IMR-90 (cell line): ENCODE measurements at regions not wholly inside any gene's neighbourhood (a gene's known extent, or its start where the extent isn't known, plus 50 kb on each side); places are given as distances from the start of the nearest gene placed in this dataset.

ENCODE experiments used
- ATAC-seq: fragments of 200-7000 bp; cut with Tn5 transposase; 2 replicates; pipeline ENCODE4 v1.9.1; 2020; ENCODE audit warnings: low read depth, mild to moderate bottlenecking, moderate library complexity
- BruUV-seq: library from RNA; stranded (reverse); fragments of 400-500 nt; replicated peaks from 2 replicates; lab custom pipeline; 2021; lab: Mats Ljungman, UMichigan
- CTCF ChIA-PET: fragments of 300-600 bp; formaldehyde crosslinking; extraction: SDS; loops from one replicate; lab custom pipeline; 2021; ENCODE audit warnings: antibody characterized with exemption; lab: Yijun Ruan, JAX
- POLR2A ChIA-PET: fragments of 300-600 bp; sonication (Branson Sonifier 250); formaldehyde crosslinking; loops from one replicate; lab custom pipeline; 2022; ENCODE audit warnings: antibody characterized with exemption; ENCODE audit not compliant: unreplicated experiment; lab: Charles Lee
- DNase-seq: peaks from one replicate; pipeline ENCODE4 v3.0.0; 2013
- H2AFZ ChIP-seq: replicated peaks from 2 replicates; pipeline ENCODE3; 2013; ENCODE audit warnings: low read length, mild to moderate bottlenecking; ENCODE audit not compliant: poor library complexity
- H2AK5ac ChIP-seq: 2 replicates; pipeline ENCODE4 v1.6.1; 2013; ENCODE audit warnings: low read depth, low read length, inconsistent platforms
- H2AK9ac ChIP-seq: replicated peaks from 2 replicates; pipeline ENCODE3; 2013; ENCODE audit warnings: mild to moderate bottlenecking, low read depth, low read length, moderate library complexity; ENCODE audit not compliant: poor library complexity
- H2BK120ac ChIP-seq: 2 replicates; pipeline ENCODE4 v1.6.1; 2013; ENCODE audit warnings: low read depth, low read length, inconsistent platforms
- H2BK15ac ChIP-seq: 3 replicates; pipeline ENCODE4 v1.6.1; 2013; ENCODE audit warnings: low read depth, low read length, inconsistent platforms
- H2BK20ac ChIP-seq: 2 replicates; pipeline ENCODE4 v1.6.1; 2013; ENCODE audit warnings: low read depth, mild to moderate bottlenecking, inconsistent platforms, low read length, moderate library complexity
- H2BK5ac ChIP-seq: 2 replicates; pipeline ENCODE4 v1.6.1; 2013; ENCODE audit warnings: mild to moderate bottlenecking, low read depth, low read length, inconsistent platforms; ENCODE audit not compliant: poor library complexity, severe bottlenecking
- H3K14ac ChIP-seq: replicated peaks from 2 replicates; pipeline ENCODE4 v1.6.1; 2013; ENCODE audit warnings: low read depth, low read length, inconsistent platforms
- H3K18ac ChIP-seq: 2 replicates; pipeline ENCODE4 v1.6.1; 2013; ENCODE audit warnings: low read depth, low read length, control low read depth
- H3K23ac ChIP-seq: 2 replicates; pipeline ENCODE4 v1.6.1; 2013; ENCODE audit warnings: low read depth, low read length, inconsistent platforms
- H3K27ac ChIP-seq: 2 replicates; pipeline ENCODE4 v1.5.1; 2013; ENCODE audit warnings: mild to moderate bottlenecking, control low read depth, low read length; ENCODE audit not compliant: insufficient read depth
- H3K27me3 ChIP-seq: 2 replicates; pipeline ENCODE4 v1.6.1; 2013; ENCODE audit warnings: low read length; ENCODE audit not compliant: control insufficient read depth, insufficient read depth
- H3K36me3 ChIP-seq: 2 replicates; pipeline ENCODE4 v1.6.1; 2013; ENCODE audit warnings: low read length, mixed read lengths; ENCODE audit not compliant: control insufficient read depth, insufficient read depth
- H3K4ac ChIP-seq: 2 replicates; pipeline ENCODE4 v1.6.1; 2013; ENCODE audit warnings: low read depth, low read length, inconsistent platforms
- H3K4me1 ChIP-seq: 2 replicates; pipeline ENCODE4 v1.6.1; 2013; ENCODE audit warnings: low read length, mixed read lengths; ENCODE audit not compliant: control insufficient read depth, insufficient read depth
- H3K4me2 ChIP-seq: 2 replicates; pipeline ENCODE4 v1.6.1; 2013; ENCODE audit warnings: low read depth, mild to moderate bottlenecking, control low read depth, low read length, moderate library complexity
- H3K4me3 ChIP-seq: 2 replicates; pipeline ENCODE4 v1.5.1; 2013; ENCODE audit warnings: low read depth, mild to moderate bottlenecking, control low read depth, low read length, moderate library complexity; ENCODE audit not compliant: insufficient read depth
- H3K56ac ChIP-seq: 2 replicates; pipeline ENCODE4 v1.6.1; 2013; ENCODE audit warnings: low read length, inconsistent platforms; ENCODE audit not compliant: insufficient read depth; ENCODE audit errors: extremely low read depth
- H3K79me1 ChIP-seq, 2 experiments: 2 replicates each; pipeline ENCODE4 v1.6.1; 2013; ENCODE audit warnings: low read length in 2 of 2, inconsistent platforms in 1 of 2, low read depth in 1 of 2
- H3K9ac ChIP-seq: 2 replicates; pipeline ENCODE4 v1.6.1; 2013; ENCODE audit warnings: low read depth, low read length, control low read depth
- H3K9me1 ChIP-seq: 2 replicates; pipeline ENCODE4 v1.6.1; 2013; ENCODE audit warnings: low read length, inconsistent platforms; ENCODE audit not compliant: insufficient read depth
- H3K9me3 ChIP-seq: 2 replicates; pipeline ENCODE4 v1.6.1; 2013; ENCODE audit warnings: low read length; ENCODE audit not compliant: control insufficient read depth, insufficient read depth
- H4K20me1 ChIP-seq: 2 replicates; pipeline ENCODE4 v1.6.1; 2013; ENCODE audit warnings: low read length, inconsistent platforms; ENCODE audit not compliant: insufficient read depth
- H4K5ac ChIP-seq: 2 replicates; pipeline ENCODE4 v1.6.1; 2013; ENCODE audit warnings: mild to moderate bottlenecking, low read depth, low read length, control low read depth
- H4K8ac ChIP-seq, 2 experiments: 2 replicates each; pipeline ENCODE4 v1.6.1; 2013; ENCODE audit warnings: low read depth in 2 of 2, low read length in 2 of 2, control low read depth in 1 of 2, inconsistent platforms in 1 of 2
- H4K91ac ChIP-seq: 2 replicates; pipeline ENCODE4 v1.6.1; 2013; ENCODE audit warnings: low read depth, low read length, inconsistent platforms; ENCODE audit not compliant: insufficient read depth
- BHLHE40 ChIP-seq: fragments of 150-350 bp; IDR thresholded peaks from 2 replicates; pipeline ENCODE4 v1.6.1; 2016; ENCODE audit warnings: mild to moderate bottlenecking, low read depth, low read length
- CEBPB ChIP-seq: IDR thresholded peaks from 2 replicates; pipeline ENCODE4 v1.6.1; 2012; ENCODE audit warnings: low read depth, low read length, improper control_type of control experiment
- NFE2L2 ChIP-seq: fragments of 150-350 bp; IDR thresholded peaks from 2 replicates; pipeline ENCODE4 v1.6.1; 2016; ENCODE audit warnings: low read depth, mild to moderate bottlenecking, low read length
- RCOR1 ChIP-seq: IDR thresholded peaks from 2 replicates; pipeline ENCODE4 v1.6.1; 2012; ENCODE audit warnings: mild to moderate bottlenecking, low read length, improper control_type of control experiment; ENCODE audit not compliant: insufficient replicate concordance
- RFX5 ChIP-seq: IDR thresholded peaks from 2 replicates; pipeline ENCODE4 v1.8.0; 2012; ENCODE audit warnings: low read depth, mild to moderate bottlenecking, low read length, moderate library complexity
- SMC3 ChIP-seq: fragments of 150-350 bp; IDR thresholded peaks from 2 replicates; pipeline ENCODE4 v1.6.1; 2016; ENCODE audit warnings: low read depth, mild to moderate bottlenecking, antibody characterized with exemption, low read length, moderate library complexity
- WGBS, 2 experiments: methylation state at CpG; one replicate each; pipeline versions ENCODE4 v1.1.5 to v1.1.7; 2013; ENCODE audit warnings: missing lambda C conversion rate in 2 of 2; ENCODE audit not compliant: insufficient read length in 1 of 2; ENCODE audit errors: extremely low coverage in 2 of 2; 5-methylcytosine and 5-hydroxymethylcytosine counted together
- dilution Hi-C: fragments of 300-500 bp; cut with HindIII; formaldehyde crosslinking; loops from one replicate; pipeline ENCODE4 v1.14.3; 2018; ENCODE audit warnings: low sequenced_read_pairs; ENCODE audit not compliant: unreplicated experiment
- in situ Hi-C: fragments of 300-500 bp; cut with MboI; formaldehyde crosslinking; loops from 3 replicates; pipeline ENCODE4 v1.14.3; 2019; ENCODE audit warnings: low sequenced_read_pairs, inconsistent platforms, mixed read lengths
- intact Hi-C: fragments of 100-400 bp; cut with micrococcal nuclease; formaldehyde crosslinking; loops from 2 replicates; pipeline ENCODE4 v1.10.0; 2022

GRCh38 chr5:56325039-56325438 lies 91.9 kb upstream of the ANKRD55 start:
- DNase-seq (no peak), ATAC-seq (no peak)
- Histone ChIP-seq H2BK20ac (no peak overlapping the region; the same call in 1 of the 2 replicates), H3K27me3 (no peaks in the 10 kb centered on the region), H3K4me3 (no peak overlapping the region), H3K4me2 (no peak overlapping the region), H4K5ac (no peak overlapping the region), H3K9me1 (peaks cover 8% of the 10 kb centered on the region), H3K27ac (no peak overlapping the region), H2AK9ac (no peak overlapping the region), H3K18ac (no peak overlapping the region), H3K79me1 (no peaks in the 10 kb centered on the region), H4K91ac (no peak overlapping the region), H4K8ac (no peak overlapping the region), H3K9me3 (no peaks in the 10 kb centered on the region), H3K4me1 (peaks cover 3% of the 10 kb centered on the region), H2BK120ac (peak overlapping the region; percentile 18; the same call in 1 of the 2 replicates), H3K23ac (no peak overlapping the region), H2AFZ (no peak overlapping the region), H3K9ac (no peak overlapping the region), H2AK5ac (no peak overlapping the region), H2BK15ac (no peak overlapping the region), H3K56ac (no peak overlapping the region), H3K36me3 (no peaks in the 10 kb centered on the region), H3K14ac (no peak overlapping the region), H3K4ac (no peak overlapping the region), H2BK5ac (no peak overlapping the region), H4K20me1 (no peaks in the 10 kb centered on the region)
- BruUV-seq: no TSS peak
- in situ Hi-C loops: no loop called here
- WGBS, 2 experiments: no CpG with 5 or more reads among the region's 2 CpGs
- POLR2A ChIA-PET: no interaction called here
- dilution Hi-C loops: no loop called here
- no peak for TF ChIP-seq BHLHE40
- TF ChIP-seq RFX5: no peak
- TF ChIP-seq RCOR1: no peak
- TF ChIP-seq NFE2L2: no peak
- TF ChIP-seq CEBPB: no peak
- TF ChIP-seq SMC3: no peak
- intact Hi-C loops: no loop called here
- CTCF ChIA-PET: interaction anchor here (2.3 kb wide), 1 partner anchor 54 kb away, joined by 7 read pairs; no protein-coding TSS in a partner anchor
